Upper lobe of left lung (tissue), 4 donors: ENCODE measurements at regions not wholly inside any gene's neighbourhood (a gene's known extent, or its start where the extent isn't known, plus 50 kb on each side); places are given as distances from the start of the nearest gene placed in this dataset.

Experiments used
- EP300 ChIP-seq, 4 donors: sonication (generic); formaldehyde crosslinking; IDR thresholded peaks; one replicate each; pipeline ENCODE4 v1.5.1; 2017; ENCODE audit warnings: antibody characterized with exemption in 4 of 4, control low read depth in 2 of 4
- POLR2AphosphoS5 ChIP-seq, 2 donors: sonication (generic); formaldehyde crosslinking; IDR thresholded peaks; one replicate each; pipeline ENCODE4 v1.5.1; 2017; ENCODE audit warnings: antibody characterized with exemption in 2 of 2
- TF ChIP-seq, protein P1 (sequence below), 6 experiments: fragments of 450-650 bp in 4 of 6; fragments of 200-600 bp in 2 of 6; sonication (generic) in 2 of 6; IDR thresholded peaks; one replicate each; pipeline ENCODE4 v1.5.1; 2016 to 2019; ENCODE audit warnings: antibody characterized with exemption in 6 of 6

GRCh38 chr7:119578116-119578515, 694.9 kb upstream of the KCND2 start:
- no peak for TF ChIP-seq POLR2AphosphoS5 (IDR thresholded peaks at IDR 0.05)
- TF ChIP-seq, protein P1, sequence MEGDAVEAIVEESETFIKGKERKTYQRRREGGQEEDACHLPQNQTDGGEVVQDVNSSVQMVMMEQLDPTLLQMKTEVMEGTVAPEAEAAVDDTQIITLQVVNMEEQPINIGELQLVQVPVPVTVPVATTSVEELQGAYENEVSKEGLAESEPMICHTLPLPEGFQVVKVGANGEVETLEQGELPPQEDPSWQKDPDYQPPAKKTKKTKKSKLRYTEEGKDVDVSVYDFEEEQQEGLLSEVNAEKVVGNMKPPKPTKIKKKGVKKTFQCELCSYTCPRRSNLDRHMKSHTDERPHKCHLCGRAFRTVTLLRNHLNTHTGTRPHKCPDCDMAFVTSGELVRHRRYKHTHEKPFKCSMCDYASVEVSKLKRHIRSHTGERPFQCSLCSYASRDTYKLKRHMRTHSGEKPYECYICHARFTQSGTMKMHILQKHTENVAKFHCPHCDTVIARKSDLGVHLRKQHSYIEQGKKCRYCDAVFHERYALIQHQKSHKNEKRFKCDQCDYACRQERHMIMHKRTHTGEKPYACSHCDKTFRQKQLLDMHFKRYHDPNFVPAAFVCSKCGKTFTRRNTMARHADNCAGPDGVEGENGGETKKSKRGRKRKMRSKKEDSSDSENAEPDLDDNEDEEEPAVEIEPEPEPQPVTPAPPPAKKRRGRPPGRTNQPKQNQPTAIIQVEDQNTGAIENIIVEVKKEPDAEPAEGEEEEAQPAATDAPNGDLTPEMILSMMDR (IDR thresholded peaks at IDR 0.05): no peak
- TF ChIP-seq EP300 (IDR thresholded peaks at IDR 0.05): no peak
